ENCODE measurements at regions not wholly inside any gene's neighbourhood (a gene's known extent, or its start where the extent isn't known, plus 50 kb on each side); places are given as distances from the start of the nearest gene placed in this dataset.

GRCh38 chr3:178445139-178445538, 91.1 kb upstream of the KCNMB2 start:
- no CpG with 5 or more reads among the region's 4 CpGs for whole genome bisulfite sequencing (ENCODE audit: extremely low coverage, insufficient coverage, insufficient read length)
- Histone ChIP-seq H3K36me3 (ENCODE audit: control insufficient read depth in 1 of 2, insufficient read depth in 2 of 2, low read length in 2 of 2) (no peaks in the 10 kb centered on the region), H3K4ac (ENCODE audit: low read depth, low read length) (no peak overlapping the region), H4K12ac (ENCODE audit: low read depth, low read length) (no peak overlapping the region), H3K79me2 (ENCODE audit: control insufficient read depth, insufficient read depth, low read length, poor library complexity) (no peaks in the 10 kb centered on the region), H3K4me3 (ENCODE audit: low read depth, low read length) (no peak overlapping the region), H2AK5ac (ENCODE audit: low read length) (no peak overlapping the region), H3K4me1 (ENCODE audit: control insufficient read depth in 1 of 2, insufficient read depth in 2 of 2, low read length in 2 of 2) (no peaks in the 10 kb centered on the region), H3K4me2 (ENCODE audit: low read length) (no peak overlapping the region), H3K27ac (ENCODE audit: low read depth, low read length) (no peak overlapping the region), H3K9me3 (ENCODE audit: insufficient read depth, low read depth, low read length) (no peaks in the 10 kb centered on the region), H4K91ac (ENCODE audit: low read depth, low read length) (no peak overlapping the region), H3K27me3 (ENCODE audit: insufficient read depth, low read length) (no peaks in the 10 kb centered on the region), H3K23ac (ENCODE audit: low read length) (no peak overlapping the region), H3K14ac (ENCODE audit: low read length) (no peak overlapping the region), H2BK5ac (ENCODE audit: low read depth, low read length, poor library complexity) (no peak overlapping the region), H2AFZ (ENCODE audit: insufficient read depth, low read length, poor library complexity) (no peak overlapping the region), H3K79me1 (ENCODE audit: low read length) (no peaks in the 10 kb centered on the region), H2BK120ac (ENCODE audit: insufficient read depth, low read length, poor library complexity) (no peak overlapping the region), H2BK12ac (ENCODE audit: low read length) (no peak overlapping the region), H3K18ac (ENCODE audit: low read length) (no peak overlapping the region), H3K9ac (ENCODE audit: low read length) (no peak overlapping the region), H4K8ac (ENCODE audit: low read depth, low read length) (no peak overlapping the region)
- DNase-seq: no peak

GRCh38 chr3:178446059-178446458, 90.2 kb upstream of the KCNMB2 start:
- no peak overlapping the region for H3K27ac ChIP-seq (ENCODE audit: low read depth, low read length)
- H2BK120ac ChIP-seq (ENCODE audit: insufficient read depth, low read length, poor library complexity): no peak overlapping the region
- no peak for DNase-seq
- H4K8ac ChIP-seq (ENCODE audit: low read depth, low read length): no peak overlapping the region
- H4K91ac ChIP-seq (ENCODE audit: low read depth, low read length): no peak overlapping the region
- H3K4me3 ChIP-seq (ENCODE audit: low read depth, low read length): no peak overlapping the region
- H3K4me2 ChIP-seq (ENCODE audit: low read length): no peak overlapping the region
- no peaks in the 10 kb centered on the region for H3K79me1 ChIP-seq (ENCODE audit: low read length)
- H3K14ac ChIP-seq (ENCODE audit: low read length): no peak overlapping the region
- no peaks in the 10 kb centered on the region for H3K79me2 ChIP-seq (ENCODE audit: control insufficient read depth, insufficient read depth, low read length, poor library complexity)
- no peak overlapping the region for H3K18ac ChIP-seq (ENCODE audit: low read length)
- no peaks in the 10 kb centered on the region for H3K9me3 ChIP-seq (ENCODE audit: insufficient read depth, low read depth, low read length)
- no peak overlapping the region for H3K4ac ChIP-seq (ENCODE audit: low read depth, low read length)
- no peaks in the 10 kb centered on the region for H3K36me3 ChIP-seq (ENCODE audit: control insufficient read depth in 1 of 2, insufficient read depth in 2 of 2, low read length in 2 of 2)
- no peaks in the 10 kb centered on the region for H3K27me3 ChIP-seq (ENCODE audit: insufficient read depth, low read length)
- H2AK5ac ChIP-seq (ENCODE audit: low read length): no peak overlapping the region
- no peak overlapping the region for H3K23ac ChIP-seq (ENCODE audit: low read length)
- no CpG with 5 or more reads among the region's 1 CpG for WGBS (ENCODE audit: extremely low coverage, insufficient coverage, insufficient read length)
- H3K9ac ChIP-seq (ENCODE audit: low read length): no peak overlapping the region
- no peaks in the 10 kb centered on the region for H3K4me1 ChIP-seq (ENCODE audit: control insufficient read depth in 1 of 2, insufficient read depth in 2 of 2, low read length in 2 of 2)
- H2BK5ac ChIP-seq (ENCODE audit: low read depth, low read length, poor library complexity): no peak overlapping the region
- H2BK12ac ChIP-seq (ENCODE audit: low read length): no peak overlapping the region
- no peak overlapping the region for H4K12ac ChIP-seq (ENCODE audit: low read depth, low read length)
- no peak overlapping the region for H2AFZ ChIP-seq (ENCODE audit: insufficient read depth, low read length, poor library complexity)

- H2BK5ac ChIP-seq (ENCODE audit: low read depth, low read length, poor library complexity): no peak overlapping the region
- no peak overlapping the region for H3K4me2 ChIP-seq (ENCODE audit: low read length)
- no peak overlapping the region for H2BK120ac ChIP-seq (ENCODE audit: insufficient read depth, low read length, poor library complexity)
- no peak for DNase-seq
- H3K79me2 ChIP-seq (ENCODE audit: control insufficient read depth, insufficient read depth, low read length, poor library complexity): no peaks in the 10 kb centered on the region
- no peak overlapping the region for H4K8ac ChIP-seq (ENCODE audit: low read depth, low read length)
- H4K91ac ChIP-seq (ENCODE audit: low read depth, low read length): no peak overlapping the region
- H3K14ac ChIP-seq (ENCODE audit: low read length): no peak overlapping the region
- no peak overlapping the region for H3K4me3 ChIP-seq (ENCODE audit: low read depth, low read length)
- H3K9me3 ChIP-seq (ENCODE audit: insufficient read depth, low read depth, low read length): no peaks in the 10 kb centered on the region
- no peak overlapping the region for H4K12ac ChIP-seq (ENCODE audit: low read depth, low read length)
- no peak overlapping the region for H3K27ac ChIP-seq (ENCODE audit: low read depth, low read length)
- H3K36me3 ChIP-seq (ENCODE audit: control insufficient read depth in 1 of 2, insufficient read depth in 2 of 2, low read length in 2 of 2): no peaks in the 10 kb centered on the region
- no peaks in the 10 kb centered on the region for H3K27me3 ChIP-seq (ENCODE audit: insufficient read depth, low read length)
- no peak overlapping the region for H3K9ac ChIP-seq (ENCODE audit: low read length)
- no peaks in the 10 kb centered on the region for H3K79me1 ChIP-seq (ENCODE audit: low read length)
- WGBS (ENCODE audit: extremely low coverage, insufficient coverage, insufficient read length): no CpG with 5 or more reads among the region's 3 CpGs
- no peak overlapping the region for H2AFZ ChIP-seq (ENCODE audit: insufficient read depth, low read length, poor library complexity)
- H3K4me1 ChIP-seq (ENCODE audit: control insufficient read depth in 1 of 2, insufficient read depth in 2 of 2, low read length in 2 of 2): no peaks in the 10 kb centered on the region
- H3K23ac ChIP-seq (ENCODE audit: low read length): no peak overlapping the region
- H3K18ac ChIP-seq (ENCODE audit: low read length): no peak overlapping the region
- H3K4ac ChIP-seq (ENCODE audit: low read depth, low read length): no peak overlapping the region
- H2BK12ac ChIP-seq (ENCODE audit: low read length): no peak overlapping the region
- H2AK5ac ChIP-seq (ENCODE audit: low read length): no peak overlapping the region
Observed at GRCh38 chr3:178450476-178450875, 85.8 kb upstream of the KCNMB2 start.

GRCh38 chr3:178451799-178452198, 84.4 kb upstream of the KCNMB2 start:
- Histone ChIP-seq H3K4ac (ENCODE audit: low read depth, low read length) (no peak overlapping the region), H3K23ac (ENCODE audit: low read length) (no peak overlapping the region), H2AK5ac (ENCODE audit: low read length) (no peak overlapping the region), H3K79me1 (ENCODE audit: low read length) (no peaks in the 10 kb centered on the region), H2BK5ac (ENCODE audit: low read depth, low read length, poor library complexity) (no peak overlapping the region), H2BK12ac (ENCODE audit: low read length) (no peak overlapping the region), H3K4me3 (ENCODE audit: low read depth, low read length) (no peak overlapping the region), H3K27me3 (ENCODE audit: insufficient read depth, low read length) (no peaks in the 10 kb centered on the region), H4K91ac (ENCODE audit: low read depth, low read length) (no peak overlapping the region), H3K36me3 (ENCODE audit: control insufficient read depth in 1 of 2, insufficient read depth in 2 of 2, low read length in 2 of 2) (no peaks in the 10 kb centered on the region), H4K8ac (ENCODE audit: low read depth, low read length) (no peak overlapping the region), H3K9me3 (ENCODE audit: insufficient read depth, low read depth, low read length) (no peaks in the 10 kb centered on the region), H2AFZ (ENCODE audit: insufficient read depth, low read length, poor library complexity) (no peak overlapping the region), H4K12ac (ENCODE audit: low read depth, low read length) (no peak overlapping the region), H3K14ac (ENCODE audit: low read length) (no peak overlapping the region), H3K18ac (ENCODE audit: low read length) (no peak overlapping the region), H3K79me2 (ENCODE audit: control insufficient read depth, insufficient read depth, low read length, poor library complexity) (no peaks in the 10 kb centered on the region), H3K27ac (ENCODE audit: low read depth, low read length) (no peak overlapping the region), H3K9ac (ENCODE audit: low read length) (no peak overlapping the region), H3K4me2 (ENCODE audit: low read length) (no peak overlapping the region), H2BK120ac (ENCODE audit: insufficient read depth, low read length, poor library complexity) (no peak overlapping the region), H3K4me1 (ENCODE audit: control insufficient read depth in 1 of 2, insufficient read depth in 2 of 2, low read length in 2 of 2) (no peaks in the 10 kb centered on the region)
- DNase-seq: no peak

- Histone ChIP-seq H4K12ac (ENCODE audit: low read depth, low read length) (no peak overlapping the region), H3K79me2 (ENCODE audit: control insufficient read depth, insufficient read depth, low read length, poor library complexity) (no peaks in the 10 kb centered on the region), H4K91ac (ENCODE audit: low read depth, low read length) (no peak overlapping the region), H3K27me3 (ENCODE audit: insufficient read depth, low read length) (no peaks in the 10 kb centered on the region), H3K79me1 (ENCODE audit: low read length) (no peaks in the 10 kb centered on the region), H3K23ac (ENCODE audit: low read length) (no peak overlapping the region), H4K8ac (ENCODE audit: low read depth, low read length) (no peak overlapping the region), H3K4me1 (ENCODE audit: control insufficient read depth in 1 of 2, insufficient read depth in 2 of 2, low read length in 2 of 2) (no peaks in the 10 kb centered on the region), H2AK5ac (ENCODE audit: low read length) (no peak overlapping the region), H3K4me2 (ENCODE audit: low read length) (no peak overlapping the region), H3K27ac (ENCODE audit: low read depth, low read length) (no peak overlapping the region), H3K9ac (ENCODE audit: low read length) (no peak overlapping the region), H2AFZ (ENCODE audit: insufficient read depth, low read length, poor library complexity) (no peak overlapping the region), H3K14ac (ENCODE audit: low read length) (no peak overlapping the region), H3K4ac (ENCODE audit: low read depth, low read length) (no peak overlapping the region), H2BK120ac (ENCODE audit: insufficient read depth, low read length, poor library complexity) (no peak overlapping the region), H2BK5ac (ENCODE audit: low read depth, low read length, poor library complexity) (no peak overlapping the region), H3K36me3 (ENCODE audit: control insufficient read depth in 1 of 2, insufficient read depth in 2 of 2, low read length in 2 of 2) (no peaks in the 10 kb centered on the region), H3K9me3 (ENCODE audit: insufficient read depth, low read depth, low read length) (no peaks in the 10 kb centered on the region), H3K18ac (ENCODE audit: low read length) (no peak overlapping the region), H3K4me3 (ENCODE audit: low read depth, low read length) (no peak overlapping the region), H2BK12ac (ENCODE audit: low read length) (no peak overlapping the region)
- WGBS (ENCODE audit: extremely low coverage, insufficient coverage, insufficient read length): no CpG with 5 or more reads among the region's 4 CpGs
- DNase-seq: no peak
Observed at GRCh38 chr3:178454726-178455125, 81.5 kb upstream of the KCNMB2 start.

Data from trophoblast cell (in vitro differentiated cells and primary cell).